BE2C (cell line): ENCODE measurements at regions not wholly inside any gene's neighbourhood (a gene's known extent, or its start where the extent isn't known, plus 50 kb on each side); places are given as distances from the start of the nearest gene placed in this dataset.
"Not testable (repeated sequence)": the region's sequence is repeated elsewhere in the genome, so short reads cannot be mapped to it uniquely, and the experiment has no call there.

ENCODE experiments used
- DNase-seq: peaks from one replicate; pipeline ENCODE4 v3.0.0-alpha.2; 2020
- H3K27me3 ChIP-seq: fragments of 250-450 bp; sonication (Bioruptor Pico); 2 replicates; pipeline ENCODE4 v1.5.1; 2020; ENCODE audit warnings: mild to moderate bottlenecking
- H3K36me3 ChIP-seq: fragments of 250-450 bp; sonication (Bioruptor Pico); 2 replicates; pipeline ENCODE4 v1.5.1; 2020; ENCODE audit warnings: mild to moderate bottlenecking
- H3K4me1 ChIP-seq: fragments of 250-450 bp; sonication (Bioruptor Pico); 2 replicates; pipeline ENCODE4 v1.5.1; 2020
- H3K4me3 ChIP-seq: 2 replicates; pipeline ENCODE4 v1.5.1; 2011; ENCODE audit warnings: low read depth, low read length
- H3K9me3 ChIP-seq: fragments of 250-450 bp; sonication (Bioruptor Pico); 2 replicates; pipeline ENCODE4 v1.5.1; 2020
- CTCF ChIP-seq: IDR thresholded peaks from 2 replicates; pipeline ENCODE4 v1.5.1; 2012; ENCODE audit warnings: mild to moderate bottlenecking, low read depth, low read length

GRCh38 chr11:134844838-134845237 lies 432.8 kb upstream of the B3GAT1 start:
- DNase-seq, result no peak
- Histone ChIP-seq H3K4me3 (no peak overlapping the region), H3K9me3 (no peaks in the 10 kb centered on the region), H3K4me1 (no peaks in the 10 kb centered on the region), H3K27me3 (peaks cover 6% of the 10 kb centered on the region), H3K36me3 (no peaks in the 10 kb centered on the region)
- TF ChIP-seq CTCF, result no peak

GRCh38 chr11:134843735-134844134 lies 431.7 kb upstream of the B3GAT1 start:
- no peaks in the 10 kb centered on the region for H3K4me1 ChIP-seq
- H3K27me3 ChIP-seq, result peaks cover 6% of the 10 kb centered on the region
- no peak for TF ChIP-seq CTCF
- H3K4me3 ChIP-seq, result no peak overlapping the region
- no peaks in the 10 kb centered on the region for H3K36me3 ChIP-seq
- H3K9me3 ChIP-seq, result no peaks in the 10 kb centered on the region
- no peak for DNase-seq

- Histone ChIP-seq H3K4me3 (no peak overlapping the region), H3K9me3 (no peaks in the 10 kb centered on the region), H3K4me1 (no peaks in the 10 kb centered on the region), H3K27me3 (peaks cover 6% of the 10 kb centered on the region), H3K36me3 (no peaks in the 10 kb centered on the region)
- DNase-seq, result no peak
- no peak for TF ChIP-seq CTCF
Measured at GRCh38 chr11:134843020-134843419, 431.0 kb upstream of the B3GAT1 start.

GRCh38 chr11:134841972-134842371 lies 429.9 kb upstream of the B3GAT1 start:
- H3K4me1 ChIP-seq, result no peaks in the 10 kb centered on the region
- no peak for DNase-seq
- H3K4me3 ChIP-seq, result no peak overlapping the region
- no peak for TF ChIP-seq CTCF
- H3K27me3 ChIP-seq, result peaks cover 6% of the 10 kb centered on the region
- no peaks in the 10 kb centered on the region for H3K9me3 ChIP-seq
- no peaks in the 10 kb centered on the region for H3K36me3 ChIP-seq

GRCh38 chr11:134841411-134841810 lies 429.4 kb upstream of the B3GAT1 start:
- Histone ChIP-seq H3K4me3 (no peak overlapping the region), H3K4me1 (no peaks in the 10 kb centered on the region), H3K36me3 (no peaks in the 10 kb centered on the region), H3K27me3 (peaks cover 6% of the 10 kb centered on the region), H3K9me3 (no peaks in the 10 kb centered on the region)
- DNase-seq, result no peak
- TF ChIP-seq CTCF, result no peak

GRCh38 chr11:134840945-134841344 lies 428.9 kb upstream of the B3GAT1 start:
- no peaks in the 10 kb centered on the region for H3K36me3 ChIP-seq
- H3K27me3 ChIP-seq, result peaks cover 6% of the 10 kb centered on the region
- no peak for TF ChIP-seq CTCF
- H3K4me3 ChIP-seq, result no peak overlapping the region
- H3K9me3 ChIP-seq, result no peaks in the 10 kb centered on the region
- no peaks in the 10 kb centered on the region for H3K4me1 ChIP-seq
- DNase-seq, result no peak

- H3K4me1 ChIP-seq, H3K36me3 ChIP-seq, H3K27me3 ChIP-seq: not testable (repeated sequence)
Measured at GRCh38 chr11:134840165-134840564, 428.1 kb upstream of the B3GAT1 start.

More at GRCh38 chr11:134840165-134840564, 428.1 kb upstream of the B3GAT1 start:
- not testable (repeated sequence) for H3K9me3 ChIP-seq, DNase-seq, H3K4me3 ChIP-seq
